ENCODE measurements at regions not wholly inside any gene's neighbourhood (a gene's known extent, or its start where the extent isn't known, plus 50 kb on each side); places are given as distances from the start of the nearest gene placed in this dataset.

GRCh38 chr2:220320326-220320725, 692.9 kb downstream of the SLC4A3 start:
- Histone ChIP-seq H3K36me3 (replicated peaks in 1 of 2; ENCODE audit: control insufficient read depth in 1 of 2, insufficient read depth in 2 of 2, low read length in 2 of 2) (no peaks in the 10 kb centered on the region), H3K9ac (ENCODE audit: insufficient read depth, low read depth, low read length) (no peak overlapping the region), H3K4me1 (ENCODE audit: insufficient read depth, low read length) (no peaks in the 10 kb centered on the region), H3K4me3 (replicated peaks in 1 of 3; ENCODE audit: insufficient read depth in 1 of 3, low read depth in 2 of 3, low read length in 3 of 3) (no peak overlapping the region), H3K27ac (ENCODE audit: extremely low read length, insufficient read depth, low read length) (no peak overlapping the region), H3K9me3 (ENCODE audit: low read length) (peaks cover 5% of the 10 kb centered on the region; the same call in 1 of the 2 replicates), H3K4me2 (ENCODE audit: low read depth, low read length) (no peak overlapping the region), H3K79me2 (ENCODE audit: insufficient read depth, low read length) (no peaks in the 10 kb centered on the region), H4K20me1 (ENCODE audit: insufficient read depth, low read length) (no peaks in the 10 kb centered on the region), H2AFZ (ENCODE audit: low read length) (no peak overlapping the region), H3K27me3 (ENCODE audit: control insufficient read depth in 1 of 2, insufficient read depth in 2 of 2, low read length in 2 of 2) (no peaks in the 10 kb centered on the region)
- FAIRE-seq (no peak), ATAC-seq (no peak), DNase-seq (ENCODE audit: low spot score) (no peak)
- in situ Hi-C loops (cut with HindIII; ENCODE audit: extremely low pct_ligation_motif_present, low pct_unique_long_range_greater_than_20kb) = no loop called here
- no TSS peak for BruUV-seq (replicated peaks)
- ChIA-PET POLR2A (no interaction called here), CTCF (ENCODE audit: low intra/inter-chr PET ratio, low total read pairs) (no interaction called here)
- intact Hi-C loops (cut with micrococcal nuclease; ENCODE audit: unreplicated experiment) = no loop called here
- no peak for TF ChIP-seq ZNF776 (CRISPR knock-in tag; IDR thresholded peaks at IDR 0.05)
- TF ChIP-seq JUNB (CRISPR knock-in tag; IDR thresholded peaks at IDR 0.05; ENCODE audit: borderline replicate concordance) = no peak
- TF ChIP-seq ZGPAT (CRISPR knock-in tag; IDR thresholded peaks at IDR 0.05) = no peak
- TF ChIP-seq SMAD1 (CRISPR knock-in tag; IDR thresholded peaks at IDR 0.05; ENCODE audit: borderline replicate concordance, low read depth) = no peak
- TF ChIP-seq ZNF607 (CRISPR knock-in tag; IDR thresholded peaks at IDR 0.05; ENCODE audit: borderline replicate concordance) = no peak
- TF ChIP-seq DNMT1 (CRISPR knock-in tag; IDR thresholded peaks at IDR 0.05) = no peak
- TF ChIP-seq ZNF766 (CRISPR knock-in tag; IDR thresholded peaks at IDR 0.05; ENCODE audit: borderline replicate concordance) = no peak
- TF ChIP-seq KDM5B (CRISPR knock-in tag; IDR thresholded peaks at IDR 0.05; ENCODE audit: borderline replicate concordance) = no peak
- TF ChIP-seq HMG20A (CRISPR knock-in tag; IDR thresholded peaks at IDR 0.05; ENCODE audit: borderline replicate concordance) = no peak
- no peak for TF ChIP-seq TP53 (CRISPR knock-in tag; conservative IDR thresholded peaks at IDR 0.05)
- TF ChIP-seq DPF2 (CRISPR knock-in tag; IDR thresholded peaks at IDR 0.05; ENCODE audit: borderline replicate concordance, low read depth) = no peak
- no peak for TF ChIP-seq SNRNP70 (IDR thresholded peaks at IDR 0.05; ENCODE audit: low read depth, low read length)
- TF ChIP-seq ASH2L (IDR thresholded peaks at IDR 0.05; ENCODE audit: insufficient read length, low read depth, low read length) = no peak
- no peak for TF ChIP-seq DDIT3 (CRISPR knock-in tag; IDR thresholded peaks at IDR 0.05)
- TF ChIP-seq ZBTB2 (CRISPR knock-in tag; IDR thresholded peaks at IDR 0.05; ENCODE audit: low read depth) = no peak
- WGBS (ENCODE audit: low lambda C conversion rate) = 2% methylated on average over 2 of the region's 2 CpGs
